ENCODE measurements at regions not wholly inside any gene's neighbourhood (a gene's known extent, or its start where the extent isn't known, plus 50 kb on each side); places are given as distances from the start of the nearest gene placed in this dataset.

DNA sequence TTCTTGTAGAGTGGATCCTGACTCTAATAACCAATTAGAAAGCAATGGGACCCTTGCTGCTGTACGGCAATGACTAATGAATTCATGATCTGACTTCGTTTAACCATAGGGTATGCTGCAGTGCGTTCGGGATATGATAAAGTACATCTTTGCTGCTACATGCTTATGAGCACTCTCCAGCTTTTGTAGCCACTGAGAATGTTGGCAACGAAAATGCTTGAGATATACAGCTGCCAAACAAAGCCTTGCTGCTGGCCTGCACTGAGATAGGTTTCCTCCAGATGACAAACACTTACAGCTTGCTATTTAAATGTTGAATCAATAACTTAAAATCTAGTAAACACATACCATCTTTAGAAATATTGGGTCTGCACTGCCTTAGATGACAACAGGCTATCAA, 372.4 kb upstream of the SLC8A1 start:
- Histone ChIP-seq H3K4me2 (no peak overlapping the region), H3K27me3 (ENCODE audit: insufficient read depth, low read depth) (no peaks in the 10 kb centered on the region), H3K79me2 (ENCODE audit: low read depth) (no peaks in the 10 kb centered on the region), H3K4me1 (replicated peaks; ENCODE audit: insufficient read depth) (no peaks in the 10 kb centered on the region), H3K4me3 (no peak overlapping the region), H3F3A (ENCODE audit: insufficient read depth, low read depth) (no peaks in the 10 kb centered on the region), H3K9me2 (ENCODE audit: insufficient read depth) (no peaks in the 10 kb centered on the region), H3K9me3 (ENCODE audit: insufficient read depth, low read depth) (no peaks in the 10 kb centered on the region), H2AFZ (no peak overlapping the region), H4K20me1 (ENCODE audit: insufficient read depth) (no peaks in the 10 kb centered on the region), H3K27ac (no peak overlapping the region), H3K36me3 (ENCODE audit: low read depth) (no peaks in the 10 kb centered on the region)
- CTCF ChIA-PET: no interaction called here
- DNase-seq: no peak
- intact Hi-C loops (cut with micrococcal nuclease; ENCODE audit: unreplicated experiment): no loop called here
- TF ChIP-seq EZH2 (IDR thresholded peaks at IDR 0.05; ENCODE audit: low read depth): no peak
- TF ChIP-seq, protein P1, sequence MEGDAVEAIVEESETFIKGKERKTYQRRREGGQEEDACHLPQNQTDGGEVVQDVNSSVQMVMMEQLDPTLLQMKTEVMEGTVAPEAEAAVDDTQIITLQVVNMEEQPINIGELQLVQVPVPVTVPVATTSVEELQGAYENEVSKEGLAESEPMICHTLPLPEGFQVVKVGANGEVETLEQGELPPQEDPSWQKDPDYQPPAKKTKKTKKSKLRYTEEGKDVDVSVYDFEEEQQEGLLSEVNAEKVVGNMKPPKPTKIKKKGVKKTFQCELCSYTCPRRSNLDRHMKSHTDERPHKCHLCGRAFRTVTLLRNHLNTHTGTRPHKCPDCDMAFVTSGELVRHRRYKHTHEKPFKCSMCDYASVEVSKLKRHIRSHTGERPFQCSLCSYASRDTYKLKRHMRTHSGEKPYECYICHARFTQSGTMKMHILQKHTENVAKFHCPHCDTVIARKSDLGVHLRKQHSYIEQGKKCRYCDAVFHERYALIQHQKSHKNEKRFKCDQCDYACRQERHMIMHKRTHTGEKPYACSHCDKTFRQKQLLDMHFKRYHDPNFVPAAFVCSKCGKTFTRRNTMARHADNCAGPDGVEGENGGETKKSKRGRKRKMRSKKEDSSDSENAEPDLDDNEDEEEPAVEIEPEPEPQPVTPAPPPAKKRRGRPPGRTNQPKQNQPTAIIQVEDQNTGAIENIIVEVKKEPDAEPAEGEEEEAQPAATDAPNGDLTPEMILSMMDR (conservative IDR thresholded peaks at IDR 0.05): no peak
- POLR2A ChIA-PET (ENCODE audit: unreplicated experiment): no interaction called here
- no TSS peak for BruUV-seq (replicated peaks)

DNA sequence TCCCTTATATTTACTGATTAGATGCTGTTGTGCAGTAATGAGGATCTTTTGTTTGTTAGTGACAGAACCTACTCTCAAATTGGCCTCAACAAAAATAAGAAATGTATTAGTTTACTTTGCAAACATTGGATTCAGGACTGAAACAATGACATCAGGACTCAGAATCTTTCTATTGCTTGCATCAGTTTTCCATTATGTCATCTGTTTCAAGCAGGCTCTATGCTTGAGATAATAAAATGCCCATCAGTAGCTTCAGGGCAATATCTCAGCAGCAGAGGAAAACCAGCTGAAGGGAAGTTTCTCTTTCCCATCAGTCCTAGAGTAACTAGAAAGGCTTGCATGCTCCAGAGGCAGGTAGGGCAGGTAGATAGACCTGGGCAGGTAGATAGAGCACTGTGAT, 375.5 kb upstream of the SLC8A1 start:
- Histone ChIP-seq H3K27me3 (ENCODE audit: insufficient read depth, low read depth) (no peaks in the 10 kb centered on the region), H2AFZ (no peak overlapping the region), H3K36me3 (ENCODE audit: low read depth) (no peaks in the 10 kb centered on the region), H3K4me3 (no peak overlapping the region), H3K4me1 (replicated peaks; ENCODE audit: insufficient read depth) (no peaks in the 10 kb centered on the region), H3K9me2 (ENCODE audit: insufficient read depth) (no peaks in the 10 kb centered on the region), H3F3A (ENCODE audit: insufficient read depth, low read depth) (no peaks in the 10 kb centered on the region), H3K79me2 (ENCODE audit: low read depth) (no peaks in the 10 kb centered on the region), H3K9me3 (ENCODE audit: insufficient read depth, low read depth) (no peaks in the 10 kb centered on the region), H3K27ac (no peak overlapping the region), H4K20me1 (ENCODE audit: insufficient read depth) (no peaks in the 10 kb centered on the region), H3K4me2 (no peak overlapping the region)
- DNase-seq: no peak
- TF ChIP-seq, protein P1 (conservative IDR thresholded peaks at IDR 0.05): no peak
- TF ChIP-seq EZH2 (IDR thresholded peaks at IDR 0.05; ENCODE audit: low read depth): no peak
- BruUV-seq (replicated peaks): no TSS peak
- ChIA-PET CTCF (no interaction called here), POLR2A (ENCODE audit: unreplicated experiment) (no interaction called here)
- intact Hi-C loops (cut with micrococcal nuclease; ENCODE audit: unreplicated experiment): no loop called here

DNA sequence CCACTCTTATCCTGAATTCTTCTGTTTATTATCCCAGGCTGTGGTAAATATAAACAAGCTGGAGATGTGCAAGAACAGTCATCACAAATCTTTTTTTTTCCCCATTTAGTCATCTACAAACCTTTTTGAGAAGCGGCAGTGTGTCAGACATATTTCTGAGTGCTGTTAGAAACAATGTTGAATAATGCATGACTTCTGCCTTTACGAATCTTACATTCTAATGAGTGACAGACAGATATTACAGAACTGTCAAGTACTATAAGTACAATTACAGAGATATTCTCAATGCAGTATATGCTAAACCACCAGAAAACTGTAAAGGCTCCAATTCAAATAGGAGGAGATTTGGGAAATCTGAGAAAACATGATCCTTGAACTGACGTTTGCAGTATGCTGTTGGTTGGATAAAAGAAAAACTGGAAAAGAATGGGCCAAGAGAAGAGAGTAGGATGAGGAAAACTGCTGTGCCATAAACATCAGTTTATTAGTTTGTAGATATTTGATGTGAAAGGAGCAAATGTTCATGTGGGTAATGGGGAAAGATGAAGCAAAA, 379.5 kb upstream of the SLC8A1 start:
- Histone ChIP-seq H3K36me3 (ENCODE audit: low read depth) (no peaks in the 10 kb centered on the region), H2AFZ (no peak overlapping the region), H3K4me1 (replicated peaks; ENCODE audit: insufficient read depth) (no peaks in the 10 kb centered on the region), H3K79me2 (ENCODE audit: low read depth) (no peaks in the 10 kb centered on the region), H3K4me3 (no peak overlapping the region), H3K9me3 (ENCODE audit: insufficient read depth, low read depth) (no peaks in the 10 kb centered on the region), H3K9me2 (ENCODE audit: insufficient read depth) (no peaks in the 10 kb centered on the region), H3K4me2 (no peak overlapping the region), H4K20me1 (ENCODE audit: insufficient read depth) (no peaks in the 10 kb centered on the region), H3F3A (ENCODE audit: insufficient read depth, low read depth) (no peaks in the 10 kb centered on the region), H3K27me3 (ENCODE audit: insufficient read depth, low read depth) (no peaks in the 10 kb centered on the region), H3K27ac (no peak overlapping the region)
- POLR2A ChIA-PET (ENCODE audit: unreplicated experiment): interaction anchor here (0.6 kb wide), 1 partner anchor 396 kb away, joined by 3 read pairs; no protein-coding TSS in a partner anchor
- intact Hi-C loops (cut with micrococcal nuclease; ENCODE audit: unreplicated experiment): no loop called here
- CTCF ChIA-PET: no interaction called here
- no peak for TF ChIP-seq EZH2 (IDR thresholded peaks at IDR 0.05; ENCODE audit: low read depth)
- TF ChIP-seq, protein P1 (conservative IDR thresholded peaks at IDR 0.05): no peak
- no TSS peak for BruUV-seq (replicated peaks)
- no peak for DNase-seq

Measured in PC-9 (cell line).